ENCODE measurements at regions not wholly inside any gene's neighbourhood (a gene's known extent, or its start where the extent isn't known, plus 50 kb on each side); places are given as distances from the start of the nearest gene placed in this dataset.

DNA sequence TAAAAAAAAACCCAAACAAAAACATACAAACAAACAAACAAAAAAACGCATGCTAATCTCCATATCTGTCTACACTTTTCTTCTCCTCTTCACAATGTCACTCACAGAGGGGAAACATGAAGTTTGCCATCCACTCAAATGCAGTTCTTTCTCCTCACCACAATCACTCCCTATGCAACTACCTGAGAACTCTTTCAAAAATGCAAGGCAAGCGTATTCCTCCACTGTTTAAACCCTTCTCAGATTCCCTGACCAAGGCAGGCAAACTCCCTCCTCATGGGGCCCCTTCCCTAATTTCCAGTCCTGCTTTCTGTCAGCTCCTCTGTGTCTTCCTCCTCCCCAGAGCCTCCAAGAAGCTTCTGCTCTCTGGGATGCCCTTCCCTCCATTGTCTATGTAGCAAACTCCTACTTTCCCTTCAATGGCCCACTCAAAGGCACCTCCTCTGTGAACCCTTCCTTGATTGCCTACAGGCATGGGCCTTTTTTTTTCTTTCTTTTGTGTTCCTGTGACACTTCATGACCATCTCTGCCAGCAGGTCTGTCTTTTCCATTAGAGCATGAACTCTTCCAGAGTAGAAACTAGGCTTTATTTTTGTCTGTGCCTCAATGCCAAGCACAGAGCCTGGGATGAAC is 143.8 kb upstream of the SLC1A4 start:
- H3K27me3 ChIP-seq (ENCODE audit: insufficient read depth, insufficient read length): no peaks in the 10 kb centered on the region
- H3K4me3 ChIP-seq (ENCODE audit: insufficient read length, low read depth): no peak overlapping the region
- H3K9me3 ChIP-seq (ENCODE audit: insufficient read depth, low read length): no peaks in the 10 kb centered on the region
- no peaks in the 10 kb centered on the region for H3K4me1 ChIP-seq (ENCODE audit: insufficient read depth, insufficient read length)
- no peaks in the 10 kb centered on the region for H3K36me3 ChIP-seq (ENCODE audit: insufficient read depth, insufficient read length, low read length)
- no peak overlapping the region for H3K9ac ChIP-seq (ENCODE audit: insufficient read length, low read depth)
- TF ChIP-seq YY1 (IDR thresholded peaks at IDR 0.05; ENCODE audit: insufficient read depth, insufficient read length) (no peak), SUZ12 (IDR thresholded peaks at IDR 0.05; ENCODE audit: extremely low read depth, insufficient read depth, insufficient read length) (no peak), ZNF274 (IDR thresholded peaks at IDR 0.05; ENCODE audit: low read depth, low read length) (no peak)
- DNase-seq (ENCODE audit: low read depth, low spot score): no peak

DNA sequence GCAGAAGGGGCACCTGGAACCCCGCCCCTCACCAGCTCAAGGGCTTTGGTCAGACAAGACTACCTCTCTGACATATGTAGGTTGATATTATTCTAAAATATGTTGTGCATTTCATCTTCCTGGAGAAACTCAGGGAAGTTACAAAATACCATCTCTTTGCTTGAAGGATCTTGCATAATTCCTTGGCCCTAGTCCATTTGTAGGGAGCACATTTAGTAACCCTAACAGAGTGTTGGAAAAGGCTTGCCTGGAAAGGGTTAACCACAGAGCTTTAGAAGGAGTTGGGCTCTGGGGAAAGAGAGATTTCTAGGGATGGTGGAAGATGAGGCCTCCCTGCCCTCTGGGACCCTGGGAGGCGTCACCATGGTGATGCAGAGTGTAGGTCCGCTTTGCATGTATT is 143.0 kb upstream of the SLC1A4 start:
- TF ChIP-seq SUZ12 (IDR thresholded peaks at IDR 0.05; ENCODE audit: extremely low read depth, insufficient read depth, insufficient read length) (no peak), YY1 (IDR thresholded peaks at IDR 0.05; ENCODE audit: insufficient read depth, insufficient read length) (no peak), ZNF274 (IDR thresholded peaks at IDR 0.05; ENCODE audit: low read depth, low read length) (no peak)
- no peaks in the 10 kb centered on the region for H3K9me3 ChIP-seq (ENCODE audit: insufficient read depth, low read length)

DNA sequence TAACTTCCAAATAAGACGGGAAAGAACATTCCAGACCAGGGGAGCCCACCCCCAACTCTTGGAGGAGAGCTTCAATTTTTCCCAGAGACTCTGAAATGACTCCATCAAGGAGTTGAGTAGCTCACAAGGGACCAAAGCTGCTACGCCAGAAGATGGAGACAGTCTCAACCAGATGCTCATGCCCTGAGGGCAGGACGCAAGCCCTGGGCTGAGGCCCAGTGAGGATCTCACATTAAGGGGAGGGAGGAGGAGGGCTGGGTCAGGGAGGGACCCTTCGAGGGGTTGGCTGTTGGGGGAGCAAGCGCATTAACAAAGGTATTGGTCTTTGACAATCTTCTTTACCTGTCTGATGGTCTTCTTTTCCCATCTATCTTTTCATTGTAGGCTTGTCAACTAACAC is 141.3 kb upstream of the SLC1A4 start:
- DNase-seq (ENCODE audit: low read depth, low spot score): no peak
- H3K9me3 ChIP-seq (ENCODE audit: insufficient read depth, low read length): no peaks in the 10 kb centered on the region
- no peaks in the 10 kb centered on the region for H3K36me3 ChIP-seq (ENCODE audit: insufficient read depth, insufficient read length, low read length)
- no peak overlapping the region for H3K4me3 ChIP-seq (ENCODE audit: insufficient read length, low read depth)
- no peaks in the 10 kb centered on the region for H3K4me1 ChIP-seq (ENCODE audit: insufficient read depth, insufficient read length)
- no peaks in the 10 kb centered on the region for H3K27me3 ChIP-seq (ENCODE audit: insufficient read depth, insufficient read length)
- TF ChIP-seq ZNF274 (IDR thresholded peaks at IDR 0.05; ENCODE audit: low read depth, low read length) (no peak), YY1 (IDR thresholded peaks at IDR 0.05; ENCODE audit: insufficient read depth, insufficient read length) (no peak), SUZ12 (IDR thresholded peaks at IDR 0.05; ENCODE audit: extremely low read depth, insufficient read depth, insufficient read length) (no peak)
- H3K9ac ChIP-seq (ENCODE audit: insufficient read length, low read depth): no peak overlapping the region

More for the DNA sequence above, 143.0 kb upstream of the SLC1A4 start:
- Histone ChIP-seq H3K4me1 (ENCODE audit: insufficient read depth, insufficient read length) (no peaks in the 10 kb centered on the region), H3K27me3 (ENCODE audit: insufficient read depth, insufficient read length) (no peaks in the 10 kb centered on the region), H3K36me3 (ENCODE audit: insufficient read depth, insufficient read length, low read length) (no peaks in the 10 kb centered on the region), H3K4me3 (ENCODE audit: insufficient read length, low read depth) (no peak overlapping the region), H3K9ac (ENCODE audit: insufficient read length, low read depth) (no peak overlapping the region)
- no peak for DNase-seq (ENCODE audit: low read depth, low spot score)

DNA sequence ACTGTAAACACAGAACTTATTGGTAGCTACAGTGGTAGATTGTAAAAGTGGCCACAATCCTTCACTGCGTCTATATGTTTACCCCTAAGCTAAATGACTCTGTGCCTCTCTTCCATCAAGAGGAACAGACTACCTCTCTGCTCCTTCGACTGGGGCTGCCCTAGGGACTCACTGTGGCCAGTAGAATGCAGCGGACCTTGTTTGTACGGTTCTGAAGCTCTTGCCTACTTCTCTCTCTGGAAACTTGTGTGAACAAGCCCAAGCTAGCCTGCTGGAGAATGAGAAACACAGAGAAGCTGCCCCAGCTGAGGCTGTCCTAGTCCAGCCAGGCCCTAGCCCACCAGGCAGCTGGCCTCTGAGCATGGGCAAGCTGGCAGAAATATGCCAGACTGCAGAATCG is 140.8 kb upstream of the SLC1A4 start:
- Histone ChIP-seq H3K9ac (ENCODE audit: insufficient read length, low read depth) (no peak overlapping the region), H3K4me3 (ENCODE audit: insufficient read length, low read depth) (no peak overlapping the region), H3K4me1 (ENCODE audit: insufficient read depth, insufficient read length) (no peaks in the 10 kb centered on the region), H3K9me3 (ENCODE audit: insufficient read depth, low read length) (no peaks in the 10 kb centered on the region), H3K36me3 (ENCODE audit: insufficient read depth, insufficient read length, low read length) (no peaks in the 10 kb centered on the region), H3K27me3 (ENCODE audit: insufficient read depth, insufficient read length) (no peaks in the 10 kb centered on the region)
- no peak for DNase-seq (ENCODE audit: low read depth, low spot score)
- TF ChIP-seq ZNF274 (IDR thresholded peaks at IDR 0.05; ENCODE audit: low read depth, low read length) (no peak), SUZ12 (IDR thresholded peaks at IDR 0.05; ENCODE audit: extremely low read depth, insufficient read depth, insufficient read length) (no peak), YY1 (IDR thresholded peaks at IDR 0.05; ENCODE audit: insufficient read depth, insufficient read length) (no peak)

DNA sequence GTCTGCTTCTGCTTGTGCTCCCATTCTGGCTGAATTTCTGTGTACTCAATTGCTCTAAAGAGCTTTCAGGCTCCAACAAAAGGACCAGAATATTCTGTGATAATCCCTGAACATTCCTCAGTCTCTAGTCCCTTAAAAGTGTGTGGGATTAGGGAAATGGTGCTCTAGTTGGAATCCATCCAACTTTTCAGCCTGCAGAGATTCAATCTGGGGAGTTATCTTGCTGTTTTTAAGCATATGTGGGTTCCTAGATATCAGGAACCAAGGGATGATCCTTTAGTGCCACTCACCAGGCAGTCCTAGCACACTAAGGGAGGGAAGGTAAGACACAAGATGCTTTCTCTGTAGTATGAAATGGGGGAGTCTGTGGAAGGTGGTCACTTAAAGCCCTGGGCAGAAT is 140.3 kb upstream of the SLC1A4 start:
- Histone ChIP-seq H3K9ac (ENCODE audit: insufficient read length, low read depth) (no peak overlapping the region), H3K4me1 (ENCODE audit: insufficient read depth, insufficient read length) (no peaks in the 10 kb centered on the region), H3K27me3 (ENCODE audit: insufficient read depth, insufficient read length) (no peaks in the 10 kb centered on the region), H3K4me3 (ENCODE audit: insufficient read length, low read depth) (no peak overlapping the region), H3K36me3 (ENCODE audit: insufficient read depth, insufficient read length, low read length) (no peaks in the 10 kb centered on the region), H3K9me3 (ENCODE audit: insufficient read depth, low read length) (no peaks in the 10 kb centered on the region)
- no peak for DNase-seq (ENCODE audit: low read depth, low spot score)
- TF ChIP-seq ZNF274 (IDR thresholded peaks at IDR 0.05; ENCODE audit: low read depth, low read length) (no peak), SUZ12 (IDR thresholded peaks at IDR 0.05; ENCODE audit: extremely low read depth, insufficient read depth, insufficient read length) (no peak), YY1 (IDR thresholded peaks at IDR 0.05; ENCODE audit: insufficient read depth, insufficient read length) (no peak)

DNA sequence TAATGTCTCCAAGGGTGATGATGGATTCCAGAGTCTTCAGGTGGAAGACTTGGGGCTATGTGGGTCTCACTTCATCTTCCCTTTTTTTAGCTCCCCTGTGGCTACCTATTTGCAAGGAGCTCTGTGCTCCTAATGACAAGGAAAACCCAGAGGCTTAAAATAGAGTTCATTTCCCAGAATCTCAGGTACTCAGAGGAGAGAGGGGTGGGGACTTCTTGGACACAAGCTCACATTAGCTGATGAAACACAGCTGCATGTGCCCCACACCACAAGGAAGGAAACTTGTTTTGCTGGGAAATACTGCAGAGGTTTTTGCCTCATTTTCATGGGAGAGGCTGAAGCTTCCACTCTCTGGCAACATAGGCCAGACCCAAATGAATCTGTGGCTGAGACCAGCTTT is 138.6 kb upstream of the SLC1A4 start:
- H3K9ac ChIP-seq (ENCODE audit: insufficient read length, low read depth): no peak overlapping the region
- no peaks in the 10 kb centered on the region for H3K27me3 ChIP-seq (ENCODE audit: insufficient read depth, insufficient read length)
- H3K4me3 ChIP-seq (ENCODE audit: insufficient read length, low read depth): no peak overlapping the region
- H3K36me3 ChIP-seq (ENCODE audit: insufficient read depth, insufficient read length, low read length): no peaks in the 10 kb centered on the region
- no peak for DNase-seq (ENCODE audit: low read depth, low spot score)
- no peaks in the 10 kb centered on the region for H3K9me3 ChIP-seq (ENCODE audit: insufficient read depth, low read length)
- no peaks in the 10 kb centered on the region for H3K4me1 ChIP-seq (ENCODE audit: insufficient read depth, insufficient read length)
- TF ChIP-seq ZNF274 (IDR thresholded peaks at IDR 0.05; ENCODE audit: low read depth, low read length): no peak
- no peak for TF ChIP-seq YY1 (IDR thresholded peaks at IDR 0.05; ENCODE audit: insufficient read depth, insufficient read length)
- TF ChIP-seq SUZ12 (IDR thresholded peaks at IDR 0.05; ENCODE audit: extremely low read depth, insufficient read depth, insufficient read length): no peak

DNA sequence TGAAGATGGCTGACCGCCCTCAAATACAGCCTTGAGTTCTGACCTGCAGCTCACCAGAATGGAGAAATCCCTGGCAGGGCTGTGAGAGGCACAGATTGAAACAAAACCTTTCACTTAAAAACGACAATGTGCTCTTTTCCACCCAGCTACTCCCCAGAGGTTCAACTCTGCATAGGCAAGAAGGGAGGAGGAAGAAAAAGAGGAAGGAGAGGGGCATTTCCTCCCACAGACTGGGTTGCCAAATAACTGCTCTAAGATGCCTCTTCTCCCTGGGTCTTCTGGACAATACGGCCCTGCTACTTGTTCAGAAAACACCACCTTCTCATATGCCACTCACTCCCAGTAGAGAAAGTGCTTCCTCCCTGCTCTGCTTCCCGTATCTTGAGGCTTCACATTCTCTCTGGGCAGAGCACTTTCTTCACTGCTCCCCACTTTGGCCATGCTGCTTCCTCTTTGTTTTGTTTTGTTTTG is 136.4 kb upstream of the SLC1A4 start:
- Histone ChIP-seq H3K36me3 (ENCODE audit: insufficient read depth, insufficient read length, low read length) (no peaks in the 10 kb centered on the region), H3K9ac (ENCODE audit: insufficient read length, low read depth) (no peak overlapping the region), H3K4me3 (ENCODE audit: insufficient read length, low read depth) (no peak overlapping the region), H3K9me3 (ENCODE audit: insufficient read depth, low read length) (no peaks in the 10 kb centered on the region), H3K27me3 (ENCODE audit: insufficient read depth, insufficient read length) (no peaks in the 10 kb centered on the region), H3K4me1 (ENCODE audit: insufficient read depth, insufficient read length) (peaks cover 4% of the 10 kb centered on the region)
- TF ChIP-seq ZNF274 (IDR thresholded peaks at IDR 0.05; ENCODE audit: low read depth, low read length) (no peak), SUZ12 (IDR thresholded peaks at IDR 0.05; ENCODE audit: extremely low read depth, insufficient read depth, insufficient read length) (no peak), YY1 (IDR thresholded peaks at IDR 0.05; ENCODE audit: insufficient read depth, insufficient read length) (no peak)
- DNase-seq (ENCODE audit: low read depth, low spot score): no peak
